Tibial nerve (tissue), 4 donors: ENCODE measurements at regions not wholly inside any gene's neighbourhood (a gene's known extent, or its start where the extent isn't known, plus 50 kb on each side); places are given as distances from the start of the nearest gene placed in this dataset.

Experiments used
- DNase-seq, 2 donors: peaks; one replicate each; pipeline ENCODE4 v3.0.0-alpha.2; 2019; ENCODE audit warnings: low spot score in 2 of 2
- H3K27ac ChIP-seq, 4 donors: fragments of 200-600 bp; sonication (generic) in 3 of 4; one replicate each; pipeline ENCODE4 v1.5.1; 2017 to 2019; ENCODE audit warnings: mild to moderate bottlenecking in 1 of 4
- H3K27me3 ChIP-seq, 2 donors: fragments of 200-600 bp; sonication (generic) in 1 of 2; one replicate each; pipeline versions ENCODE4 v1.5.1 to v1.6.0; 2017 to 2019
- H3K36me3 ChIP-seq, 3 donors: fragments of 200-600 bp; sonication (generic); one replicate each; pipeline ENCODE4 v1.5.1; 2018 to 2019
- H3K4me1 ChIP-seq, 4 donors: fragments of 200-600 bp; sonication (generic) in 3 of 4; one replicate each; pipeline ENCODE4 v1.5.1; 2017 to 2019
- H3K4me3 ChIP-seq, 4 donors: fragments of 200-600 bp; sonication (generic) in 3 of 4; one replicate each; pipeline ENCODE4 v1.5.1; 2017 to 2019; ENCODE audit warnings: mild to moderate bottlenecking in 1 of 4, moderate library complexity in 1 of 4
- H3K9me3 ChIP-seq, 4 donors: fragments of 200-600 bp; sonication (generic) in 3 of 4; one replicate each; pipeline ENCODE4 v1.5.1; 2017 to 2019
- CTCF ChIP-seq, 5 experiments: fragments of 200-600 bp in 3 of 5; fragments of 450-650 bp in 2 of 5; sonication (generic) in 3 of 5; IDR thresholded peaks; one replicate each; pipeline ENCODE4 v1.5.1; 2016 to 2019; ENCODE audit warnings: antibody characterized with exemption in 5 of 5, mild to moderate bottlenecking in 3 of 5, moderate library complexity in 2 of 5
- EP300 ChIP-seq, 2 donors: sonication (generic); formaldehyde crosslinking; IDR thresholded peaks; one replicate each; pipeline ENCODE4 v1.6.1; 2017; ENCODE audit warnings: antibody characterized with exemption in 2 of 2, mild to moderate bottlenecking in 1 of 2
- POLR2A ChIP-seq, 2 donors: fragments of 450-650 bp; IDR thresholded peaks; one replicate each; pipeline ENCODE4 v1.6.1; 2017; ENCODE audit warnings: antibody characterized with exemption in 2 of 2, mild to moderate bottlenecking in 2 of 2, moderate library complexity in 2 of 2
- WGBS, 2 donors: methylation state at CpG; one replicate each; pipeline ENCODE4 v1.1.5; 2018; 5-methylcytosine and 5-hydroxymethylcytosine counted together

GRCh38 chr10:8615118-8615517 lies 560.6 kb downstream of the GATA3 start:
- TF ChIP-seq CTCF (IDR thresholded peaks at IDR 0.05) (no peak), EP300 (IDR thresholded peaks at IDR 0.05) (no peak), POLR2A (IDR thresholded peaks at IDR 0.05) (no peak)
- H3K9me3 ChIP-seq, result peaks cover 0 to 4% (median 0%) of the 10 kb centered on the region in 4 donors
- whole genome bisulfite sequencing, 2 donors, result 81 to 87% methylated on average over 4 of the region's 4 CpGs
- H3K27me3 ChIP-seq, result no peaks in the 10 kb centered on the region
- DNase-seq, result no peak
- no peaks in the 10 kb centered on the region for H3K4me1 ChIP-seq
- no peak overlapping the region for H3K4me3 ChIP-seq
- H3K36me3 ChIP-seq, result no peaks in the 10 kb centered on the region
- H3K27ac ChIP-seq, result no peak overlapping the region

- Histone ChIP-seq H3K4me3 (no peak overlapping the region), H3K27ac (no peak overlapping the region)
These were observed 561.7 kb downstream of the GATA3 start for GRCh38 chr10:8616166-8616565.

DNA sequence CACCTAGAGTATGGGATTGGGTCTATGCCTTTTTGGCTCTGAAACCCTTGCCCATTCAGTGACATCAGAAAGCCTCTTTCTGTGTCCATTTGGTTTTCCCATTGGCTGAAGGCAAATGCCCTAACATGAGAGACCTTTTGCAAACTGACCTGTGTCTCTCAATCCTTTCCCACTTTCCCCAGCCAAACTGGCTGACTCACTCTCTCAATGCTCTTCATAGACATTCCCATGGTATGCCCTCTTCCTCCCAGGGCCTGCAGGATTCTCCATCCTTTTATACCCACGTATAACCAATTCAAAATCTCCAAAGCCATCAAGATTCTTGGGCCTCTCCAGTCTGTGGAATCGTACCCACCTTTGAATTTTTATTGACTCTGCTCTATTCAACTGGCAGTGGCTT lies 563.3 kb downstream of the GATA3 start:
- no peaks in the 10 kb centered on the region for H3K36me3 ChIP-seq
- WGBS, 2 donors, result 81 to 92% methylated on average over 2 of the region's 2 CpGs
- H3K27me3 ChIP-seq, result no peaks in the 10 kb centered on the region
- no peaks in the 10 kb centered on the region for H3K9me3 ChIP-seq
- H3K4me3 ChIP-seq, result no peak overlapping the region
- no peak overlapping the region for H3K27ac ChIP-seq
- no peak for TF ChIP-seq CTCF (IDR thresholded peaks at IDR 0.05)
- TF ChIP-seq POLR2A (IDR thresholded peaks at IDR 0.05), result no peak
- TF ChIP-seq EP300 (IDR thresholded peaks at IDR 0.05), result no peak
- DNase-seq, result no peak
- no peaks in the 10 kb centered on the region for H3K4me1 ChIP-seq

More at GRCh38 chr10:8616166-8616565, 561.7 kb downstream of the GATA3 start:
- H3K4me1 ChIP-seq, result no peaks in the 10 kb centered on the region
- no peaks in the 10 kb centered on the region for H3K27me3 ChIP-seq
- no peak for DNase-seq
- TF ChIP-seq EP300 (IDR thresholded peaks at IDR 0.05), result no peak
- TF ChIP-seq POLR2A (IDR thresholded peaks at IDR 0.05), result no peak
- TF ChIP-seq CTCF (IDR thresholded peaks at IDR 0.05), result no peak
- H3K9me3 ChIP-seq, result peaks cover 0 to 4% (median 0%) of the 10 kb centered on the region in 4 donors
- WGBS, 2 donors, result 48 to 67% methylated on average over 6 of the region's 6 CpGs
- no peaks in the 10 kb centered on the region for H3K36me3 ChIP-seq

GRCh38 chr10:8618834-8619233 lies 564.3 kb downstream of the GATA3 start:
- Histone ChIP-seq H3K4me3 (no peak overlapping the region), H3K36me3 (no peaks in the 10 kb centered on the region), H3K9me3 (no peaks in the 10 kb centered on the region), H3K27ac (no peak overlapping the region), H3K4me1 (no peaks in the 10 kb centered on the region), H3K27me3 (no peaks in the 10 kb centered on the region)
- DNase-seq, result no peak
- no peak for TF ChIP-seq CTCF (IDR thresholded peaks at IDR 0.05)
- no peak for TF ChIP-seq POLR2A (IDR thresholded peaks at IDR 0.05)
- TF ChIP-seq EP300 (IDR thresholded peaks at IDR 0.05), result no peak
- WGBS, 2 donors, result 85 to 86% methylated on average over 4 of the region's 4 CpGs

DNA sequence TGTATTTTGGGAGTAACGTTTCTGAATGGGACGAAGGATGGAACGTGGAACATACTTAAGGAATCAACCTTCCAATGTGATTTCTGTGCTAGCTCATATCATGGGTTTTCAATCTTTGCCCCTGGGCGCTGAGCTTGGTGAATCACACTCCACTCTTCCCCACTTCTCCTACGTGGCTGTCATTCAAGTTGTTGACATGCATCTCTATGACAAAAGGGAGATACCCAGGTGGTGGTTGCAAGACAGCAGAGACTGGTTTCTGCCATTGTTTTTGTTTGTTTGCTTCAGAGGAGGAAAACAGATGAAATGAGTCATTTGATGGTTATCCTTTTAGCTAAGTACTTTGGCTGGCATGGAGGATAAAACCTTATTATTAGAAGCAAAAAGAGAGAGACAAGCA lies 573.9 kb downstream of the GATA3 start:
- H3K4me1 ChIP-seq, result no peaks in the 10 kb centered on the region
- no peaks in the 10 kb centered on the region for H3K27me3 ChIP-seq
- H3K27ac ChIP-seq, result no peak overlapping the region
- TF ChIP-seq EP300 (IDR thresholded peaks at IDR 0.05) (no peak), POLR2A (IDR thresholded peaks at IDR 0.05) (no peak), CTCF (IDR thresholded peaks at IDR 0.05) (no peak)
- H3K4me3 ChIP-seq, result no peak overlapping the region
- 73 to 78% methylated on average over 5 of the region's 5 CpGs for WGBS, 2 donors
- H3K36me3 ChIP-seq, result no peaks in the 10 kb centered on the region
- DNase-seq, result no peak
- H3K9me3 ChIP-seq, result no peaks in the 10 kb centered on the region
